NCI-H187 (cell line): ENCODE measurements at regions not wholly inside any gene's neighbourhood (a gene's known extent, or its start where the extent isn't known, plus 50 kb on each side); places are given as distances from the start of the nearest gene placed in this dataset.
"Not testable (repeated sequence)": the region's sequence is repeated elsewhere in the genome, so short reads cannot be mapped to it uniquely, and the experiment has no call there.

Source experiments
- DNase-seq, 2 experiments: peaks; one replicate each; lab custom pipeline; 2025; lab: John Stamatoyannopoulos, UW

GRCh38 chr18:75846321-75846720 lies 418.8 kb upstream of the SMIM21 start:
- DNase-seq, result no peak

GRCh38 chr18:75845413-75845812 lies 417.9 kb upstream of the SMIM21 start:
- DNase-seq, result no peak

GRCh38 chr18:75844146-75844545 lies 416.6 kb upstream of the SMIM21 start:
- DNase-seq, result no peak

- DNase-seq, result no peak
Observed at GRCh38 chr18:75840131-75840530, 412.6 kb upstream of the SMIM21 start.

GRCh38 chr18:75839686-75840085 lies 412.2 kb upstream of the SMIM21 start:
- not testable (repeated sequence) for DNase-seq

GRCh38 chr18:75839041-75839440 lies 411.5 kb upstream of the SMIM21 start:
- DNase-seq, result no peak

- DNase-seq, result no peak
Observed at GRCh38 chr18:75837316-75837715, 409.8 kb upstream of the SMIM21 start.

GRCh38 chr18:75836516-75836915 lies 409.0 kb upstream of the SMIM21 start:
- no peak for DNase-seq

- no peak for DNase-seq
Observed at GRCh38 chr18:75831960-75832359, 404.5 kb upstream of the SMIM21 start.

GRCh38 chr18:75830828-75831227 lies 403.3 kb upstream of the SMIM21 start:
- DNase-seq, result no peak

GRCh38 chr18:75829091-75829490 lies 401.6 kb upstream of the SMIM21 start:
- no peak for DNase-seq

- no peak for DNase-seq
Observed at GRCh38 chr18:75828379-75828778, 400.9 kb upstream of the SMIM21 start.

- DNase-seq, result no peak
Observed at GRCh38 chr18:75827751-75828287, 400.3 kb upstream of the SMIM21 start.

- no peak for DNase-seq
Observed at GRCh38 chr18:75824661-75825060, 397.2 kb upstream of the SMIM21 start.

- DNase-seq, result no peak
Observed at GRCh38 chr18:75823471-75823870, 396.0 kb upstream of the SMIM21 start.

GRCh38 chr18:75818383-75818782 lies 390.9 kb upstream of the SMIM21 start:
- DNase-seq, result no peak

GRCh38 chr18:75815767-75816166 lies 388.3 kb upstream of the SMIM21 start:
- DNase-seq, result no peak

GRCh38 chr18:75812761-75813160 lies 385.3 kb upstream of the SMIM21 start:
- no peak for DNase-seq

- DNase-seq, result no peak
Observed at GRCh38 chr18:75810961-75811551, 383.6 kb upstream of the SMIM21 start.

GRCh38 chr18:75810516-75810915 lies 383.0 kb upstream of the SMIM21 start:
- no peak for DNase-seq

GRCh38 chr18:75809926-75810255 lies 382.4 kb upstream of the SMIM21 start:
- no peak for DNase-seq

- no peak for DNase-seq
Observed at GRCh38 chr18:75809151-75809925, 381.8 kb upstream of the SMIM21 start.

- no peak for DNase-seq
Observed at GRCh38 chr18:75805265-75805664, 377.8 kb upstream of the SMIM21 start.

- DNase-seq, result no peak
Observed at GRCh38 chr18:75802681-75803080, 375.2 kb upstream of the SMIM21 start.
